Endodermal cell (in vitro differentiated cells): ENCODE measurements at regions not wholly inside any gene's neighbourhood (a gene's known extent, or its start where the extent isn't known, plus 50 kb on each side); places are given as distances from the start of the nearest gene placed in this dataset.
A peak's percentile ranks its signal among the peaks of the same experiment; 100 is the strongest.
"Not testable (repeated sequence)": the region's sequence is repeated elsewhere in the genome, so short reads cannot be mapped to it uniquely, and the experiment has no call there.

Source experiments
- DNase-seq: peaks from one replicate; pipeline ENCODE4 v3.0.0-alpha.2; 2017
- H3K27ac ChIP-seq: 2 replicates; pipeline ENCODE4 v1.5.1; 2013; ENCODE audit warnings: mild to moderate bottlenecking, low read depth, low read length, moderate library complexity
- H3K27me3 ChIP-seq: 2 replicates; pipeline ENCODE4 v1.6.1; 2013; ENCODE audit warnings: mild to moderate bottlenecking, low read length, moderate library complexity; ENCODE audit not compliant: insufficient read depth, control insufficient read depth, poor library complexity, severe bottlenecking
- H3K36me3 ChIP-seq: 2 replicates; pipeline ENCODE4 v1.7.0; 2013; ENCODE audit warnings: mild to moderate bottlenecking, low read length, moderate library complexity; ENCODE audit not compliant: control insufficient read depth, insufficient read depth
- H3K4me1 ChIP-seq: one replicate; pipeline ENCODE4 v1.7.0; 2013; ENCODE audit warnings: low read length; ENCODE audit not compliant: control insufficient read depth, insufficient read depth
- H3K4me3 ChIP-seq: 2 replicates; pipeline ENCODE4 v1.5.1; 2013; ENCODE audit warnings: mild to moderate bottlenecking, low read length, moderate library complexity
- H3K9ac ChIP-seq: 2 replicates; pipeline ENCODE4 v1.6.1; 2013; ENCODE audit warnings: mild to moderate bottlenecking, low read length, moderate library complexity; ENCODE audit not compliant: poor library complexity, severe bottlenecking; ENCODE audit errors: extremely low read depth
- H3K9me3 ChIP-seq: 2 replicates; pipeline ENCODE4 v1.6.1; 2013; ENCODE audit warnings: mild to moderate bottlenecking, low read length, moderate library complexity; ENCODE audit not compliant: control insufficient read depth
- H3K27ac Mint-ChIP-seq: 2 replicates; pipeline ENCODE4 v1.8.0; 2020; ENCODE audit warnings: mixed read lengths
- H3K27me3 Mint-ChIP-seq: 2 replicates; pipeline ENCODE4 v1.8.0; 2021; ENCODE audit warnings: mild to moderate bottlenecking, mixed read lengths; ENCODE audit not compliant: insufficient read depth
- H3K36me3 Mint-ChIP-seq: 2 replicates; pipeline ENCODE4 v1.8.0; 2020; ENCODE audit warnings: low read depth, mixed read lengths
- H3K4me1 Mint-ChIP-seq: 2 replicates; pipeline ENCODE4 v1.8.0; 2020; ENCODE audit warnings: mixed read lengths
- H3K4me3 Mint-ChIP-seq: 2 replicates; pipeline ENCODE4 v1.8.0; 2020; ENCODE audit warnings: mild to moderate bottlenecking, moderate library complexity, mixed read lengths
- H3K9me3 Mint-ChIP-seq: 2 replicates; pipeline ENCODE4 v1.8.0; 2020; ENCODE audit warnings: mild to moderate bottlenecking, mixed read lengths
- WGBS, 2 experiments: methylation state at CpG; one replicate each; pipeline versions ENCODE4 v1.1.5 to v1.1.7; 2013; ENCODE audit warnings: missing lambda C conversion rate in 2 of 2, mixed read lengths in 1 of 2; ENCODE audit not compliant: insufficient coverage in 1 of 2, insufficient read length in 1 of 2; 5-methylcytosine and 5-hydroxymethylcytosine counted together
- TF ChIP-seq, protein P1 (sequence below): fragments of 200-600 bp; sonication (generic); conservative IDR thresholded peaks from 2 replicates; pipeline ENCODE4 v1.5.0; 2021; ENCODE audit warnings: antibody characterized with exemption, mild to moderate bottlenecking

- Histone ChIP-seq H3K27me3 (no peaks in the 10 kb centered on the region), H3K27ac (no peak overlapping the region), H3K4me3 (no peak overlapping the region), H3K9me3 (peaks cover 12% of the 10 kb centered on the region), H3K4me1 (peaks cover 2% of the 10 kb centered on the region), H3K36me3 (no peaks in the 10 kb centered on the region), H3K9ac (no peak overlapping the region)
- TF ChIP-seq, protein P1, sequence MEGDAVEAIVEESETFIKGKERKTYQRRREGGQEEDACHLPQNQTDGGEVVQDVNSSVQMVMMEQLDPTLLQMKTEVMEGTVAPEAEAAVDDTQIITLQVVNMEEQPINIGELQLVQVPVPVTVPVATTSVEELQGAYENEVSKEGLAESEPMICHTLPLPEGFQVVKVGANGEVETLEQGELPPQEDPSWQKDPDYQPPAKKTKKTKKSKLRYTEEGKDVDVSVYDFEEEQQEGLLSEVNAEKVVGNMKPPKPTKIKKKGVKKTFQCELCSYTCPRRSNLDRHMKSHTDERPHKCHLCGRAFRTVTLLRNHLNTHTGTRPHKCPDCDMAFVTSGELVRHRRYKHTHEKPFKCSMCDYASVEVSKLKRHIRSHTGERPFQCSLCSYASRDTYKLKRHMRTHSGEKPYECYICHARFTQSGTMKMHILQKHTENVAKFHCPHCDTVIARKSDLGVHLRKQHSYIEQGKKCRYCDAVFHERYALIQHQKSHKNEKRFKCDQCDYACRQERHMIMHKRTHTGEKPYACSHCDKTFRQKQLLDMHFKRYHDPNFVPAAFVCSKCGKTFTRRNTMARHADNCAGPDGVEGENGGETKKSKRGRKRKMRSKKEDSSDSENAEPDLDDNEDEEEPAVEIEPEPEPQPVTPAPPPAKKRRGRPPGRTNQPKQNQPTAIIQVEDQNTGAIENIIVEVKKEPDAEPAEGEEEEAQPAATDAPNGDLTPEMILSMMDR, result no peak
- Mint-ChIP-seq H3K9me3 (peaks cover 10% of the 10 kb centered on the region), H3K36me3 (no peaks in the 10 kb centered on the region), H3K27ac (no peak overlapping the region), H3K27me3 (no peaks in the 10 kb centered on the region), H3K4me3 (no peak overlapping the region), H3K4me1 (peaks cover 27% of the 10 kb centered on the region)
- 81 to 100% methylated on average over 3 to 6 of the region's 6 CpGs for WGBS, 2 experiments
- no peak for DNase-seq
Observed at GRCh38 chr1:183739741-183740271, 65.1 kb upstream of the RGL1 start.

- peaks cover 12% of the 10 kb centered on the region for H3K9me3 ChIP-seq
- no peaks in the 10 kb centered on the region for H3K36me3 ChIP-seq
- no peak overlapping the region for H3K9ac ChIP-seq
- Mint-ChIP-seq H3K4me3 (no peak overlapping the region), H3K36me3 (no peaks in the 10 kb centered on the region), H3K9me3 (peaks cover 10% of the 10 kb centered on the region), H3K4me1 (peaks cover 28% of the 10 kb centered on the region), H3K27ac (no peak overlapping the region), H3K27me3 (no peaks in the 10 kb centered on the region)
- H3K4me3 ChIP-seq, result no peak overlapping the region
- no peaks in the 10 kb centered on the region for H3K27me3 ChIP-seq
- DNase-seq, result no peak
- TF ChIP-seq, protein P1, result no peak
- 90 to 100% methylated on average over 2 of the region's 2 CpGs for WGBS, 2 experiments
- H3K27ac ChIP-seq, result no peak overlapping the region
- H3K4me1 ChIP-seq, result peaks cover 9% of the 10 kb centered on the region
Observed at GRCh38 chr1:183739082-183739481, 65.8 kb upstream of the RGL1 start.

- not testable (repeated sequence) for H3K27me3 Mint-ChIP-seq, H3K36me3 Mint-ChIP-seq, H3K4me3 ChIP-seq, H3K9ac ChIP-seq, DNase-seq, H3K4me1 ChIP-seq, H3K27ac Mint-ChIP-seq, H3K36me3 ChIP-seq, H3K27ac ChIP-seq, H3K9me3 ChIP-seq, H3K27me3 ChIP-seq, H3K9me3 Mint-ChIP-seq, H3K4me3 Mint-ChIP-seq
- WGBS, 2 experiments, result 87 to 95% methylated on average over 5 to 7 of the region's 7 CpGs
- peaks cover 30% of the 10 kb centered on the region for H3K4me1 Mint-ChIP-seq
Observed at GRCh38 chr1:183737916-183738315, 67.0 kb upstream of the RGL1 start.

GRCh38 chr1:183736343-183736742, 68.6 kb upstream of the RGL1 start:
- TF ChIP-seq, protein P1, result no peak
- Histone ChIP-seq H3K27ac (no peak overlapping the region), H3K9me3 (no peaks in the 10 kb centered on the region), H3K4me1 (peaks cover 13% of the 10 kb centered on the region), H3K9ac (no peak overlapping the region), H3K4me3 (peak overlapping the region; percentile 60), H3K27me3 (no peaks in the 10 kb centered on the region), H3K36me3 (no peaks in the 10 kb centered on the region)
- H3K27ac Mint-ChIP-seq, result peak overlapping the region; percentile 7
- H3K27me3 Mint-ChIP-seq, result no peaks in the 10 kb centered on the region
- H3K4me3 Mint-ChIP-seq, result peak overlapping the region; percentile 9
- H3K4me1 Mint-ChIP-seq, result peaks cover 42% of the 10 kb centered on the region
- H3K36me3 Mint-ChIP-seq, result no peaks in the 10 kb centered on the region
- no peak for DNase-seq
- no peaks in the 10 kb centered on the region for H3K9me3 Mint-ChIP-seq
